HUES6 (cell line): ENCODE measurements at regions not wholly inside any gene's neighbourhood (a gene's known extent, or its start where the extent isn't known, plus 50 kb on each side); places are given as distances from the start of the nearest gene placed in this dataset.

ENCODE experiments used
- H3K27ac ChIP-seq: 2 replicates; pipeline ENCODE4 v1.7.0; 2013; ENCODE audit warnings: low read depth, mild to moderate bottlenecking, low read length, inconsistent platforms
- H3K27me3 ChIP-seq: 2 replicates; pipeline ENCODE4 v1.6.1; 2013; ENCODE audit warnings: low read length; ENCODE audit not compliant: control insufficient read depth, insufficient read depth
- H3K36me3 ChIP-seq: 2 replicates; pipeline ENCODE4 v1.6.1; 2013; ENCODE audit warnings: low read length; ENCODE audit not compliant: control insufficient read depth, insufficient read depth
- H3K4me1 ChIP-seq: 2 replicates; pipeline ENCODE4 v1.6.1; 2013; ENCODE audit warnings: low read length; ENCODE audit not compliant: control insufficient read depth, insufficient read depth
- H3K4me3 ChIP-seq: 2 replicates; pipeline ENCODE4 v1.5.1; 2013; ENCODE audit warnings: low read depth, low read length
- H3K9ac ChIP-seq: one replicate; pipeline ENCODE4 v1.6.1; 2013; ENCODE audit warnings: mild to moderate bottlenecking, low read length
- H3K9me3 ChIP-seq: 2 replicates; pipeline ENCODE4 v1.6.1; 2013; ENCODE audit warnings: low read depth, low read length; ENCODE audit not compliant: control insufficient read depth, insufficient read depth

GRCh38 chr5:30100148-30100713, 1093.3 kb upstream of the CDH6 start:
- Histone ChIP-seq H3K9ac (no peak overlapping the region), H3K27me3 (no peaks in the 10 kb centered on the region), H3K4me3 (no peak overlapping the region), H3K9me3 (no peaks in the 10 kb centered on the region), H3K27ac (peak overlapping the region; percentile 42; the same call in 1 of the 2 replicates), H3K4me1 (peaks cover 20% of the 10 kb centered on the region), H3K36me3 (no peaks in the 10 kb centered on the region)

- Histone ChIP-seq H3K36me3 (no peaks in the 10 kb centered on the region), H3K4me1 (peaks cover 20% of the 10 kb centered on the region), H3K9me3 (no peaks in the 10 kb centered on the region), H3K27ac (0 out of 2 replicates have a peak overlapping the region, but pooled peaks have one; percentile 42), H3K27me3 (no peaks in the 10 kb centered on the region), H3K9ac (no peak overlapping the region), H3K4me3 (no peak overlapping the region)
These were observed 1093.9 kb upstream of the CDH6 start for GRCh38 chr5:30099634-30100033.

GRCh38 chr5:30098940-30099339, 1094.5 kb upstream of the CDH6 start:
- H3K9me3 ChIP-seq, result no peaks in the 10 kb centered on the region
- no peak overlapping the region for H3K27ac ChIP-seq
- peaks cover 20% of the 10 kb centered on the region for H3K4me1 ChIP-seq
- H3K9ac ChIP-seq, result no peak overlapping the region
- no peaks in the 10 kb centered on the region for H3K36me3 ChIP-seq
- H3K27me3 ChIP-seq, result no peaks in the 10 kb centered on the region
- H3K4me3 ChIP-seq, result no peak overlapping the region

- H3K9ac ChIP-seq, result no peak overlapping the region
- no peaks in the 10 kb centered on the region for H3K9me3 ChIP-seq
- H3K4me3 ChIP-seq, result no peak overlapping the region
- H3K27me3 ChIP-seq, result no peaks in the 10 kb centered on the region
- H3K4me1 ChIP-seq, result no peaks in the 10 kb centered on the region
- H3K36me3 ChIP-seq, result no peaks in the 10 kb centered on the region
- H3K27ac ChIP-seq, result no peak overlapping the region
These were observed 1100.9 kb upstream of the CDH6 start for GRCh38 chr5:30092548-30092947.

GRCh38 chr5:30069441-30070263, 1123.8 kb upstream of the CDH6 start:
- H3K4me1 ChIP-seq, result no peaks in the 10 kb centered on the region
- no peaks in the 10 kb centered on the region for H3K27me3 ChIP-seq

GRCh38 chr5:30063503-30063902, 1130.0 kb upstream of the CDH6 start:
- Histone ChIP-seq H3K9ac (no peak overlapping the region), H3K27me3 (no peaks in the 10 kb centered on the region), H3K36me3 (no peaks in the 10 kb centered on the region), H3K9me3 (no peaks in the 10 kb centered on the region), H3K4me3 (no peak overlapping the region), H3K27ac (no peak overlapping the region), H3K4me1 (no peaks in the 10 kb centered on the region)

More at GRCh38 chr5:30069441-30070263, 1123.8 kb upstream of the CDH6 start:
- Histone ChIP-seq H3K9me3 (no peaks in the 10 kb centered on the region), H3K4me3 (no peak overlapping the region), H3K36me3 (no peaks in the 10 kb centered on the region), H3K9ac (no peak overlapping the region), H3K27ac (no peak overlapping the region)

GRCh38 chr5:30051976-30052375, 1141.5 kb upstream of the CDH6 start:
- H3K9ac ChIP-seq, result no peak overlapping the region
- no peaks in the 10 kb centered on the region for H3K36me3 ChIP-seq
- no peaks in the 10 kb centered on the region for H3K4me1 ChIP-seq
- no peak overlapping the region for H3K4me3 ChIP-seq
- no peaks in the 10 kb centered on the region for H3K9me3 ChIP-seq
- no peak overlapping the region for H3K27ac ChIP-seq
- no peaks in the 10 kb centered on the region for H3K27me3 ChIP-seq

- Histone ChIP-seq H3K4me3 (no peak overlapping the region), H3K36me3 (no peaks in the 10 kb centered on the region), H3K27me3 (no peaks in the 10 kb centered on the region), H3K9ac (no peak overlapping the region), H3K9me3 (no peaks in the 10 kb centered on the region), H3K4me1 (no peaks in the 10 kb centered on the region), H3K27ac (no peak overlapping the region)
These were observed 1143.2 kb upstream of the CDH6 start for GRCh38 chr5:30050056-30050815.

GRCh38 chr5:30042677-30043076, 1150.8 kb upstream of the CDH6 start:
- Histone ChIP-seq H3K9ac (no peak overlapping the region), H3K27ac (no peak overlapping the region), H3K9me3 (no peaks in the 10 kb centered on the region), H3K27me3 (no peaks in the 10 kb centered on the region), H3K4me1 (no peaks in the 10 kb centered on the region), H3K36me3 (no peaks in the 10 kb centered on the region), H3K4me3 (no peak overlapping the region)

GRCh38 chr5:30041831-30042385, 1151.6 kb upstream of the CDH6 start:
- Histone ChIP-seq H3K9me3 (no peaks in the 10 kb centered on the region), H3K36me3 (no peaks in the 10 kb centered on the region), H3K4me1 (no peaks in the 10 kb centered on the region), H3K27ac (no peak overlapping the region), H3K9ac (no peak overlapping the region), H3K4me3 (no peak overlapping the region), H3K27me3 (no peaks in the 10 kb centered on the region)

GRCh38 chr5:30041291-30041690, 1152.2 kb upstream of the CDH6 start:
- Histone ChIP-seq H3K9me3 (no peaks in the 10 kb centered on the region), H3K9ac (no peak overlapping the region), H3K4me1 (no peaks in the 10 kb centered on the region), H3K27me3 (no peaks in the 10 kb centered on the region), H3K27ac (no peak overlapping the region), H3K36me3 (no peaks in the 10 kb centered on the region), H3K4me3 (no peak overlapping the region)
